ENCODE measurements at regions not wholly inside any gene's neighbourhood (a gene's known extent, or its start where the extent isn't known, plus 50 kb on each side); places are given as distances from the start of the nearest gene placed in this dataset.
"Not testable (repeated sequence)": the region's sequence is repeated elsewhere in the genome, so short reads cannot be mapped to it uniquely, and the experiment has no call there.

DNA sequence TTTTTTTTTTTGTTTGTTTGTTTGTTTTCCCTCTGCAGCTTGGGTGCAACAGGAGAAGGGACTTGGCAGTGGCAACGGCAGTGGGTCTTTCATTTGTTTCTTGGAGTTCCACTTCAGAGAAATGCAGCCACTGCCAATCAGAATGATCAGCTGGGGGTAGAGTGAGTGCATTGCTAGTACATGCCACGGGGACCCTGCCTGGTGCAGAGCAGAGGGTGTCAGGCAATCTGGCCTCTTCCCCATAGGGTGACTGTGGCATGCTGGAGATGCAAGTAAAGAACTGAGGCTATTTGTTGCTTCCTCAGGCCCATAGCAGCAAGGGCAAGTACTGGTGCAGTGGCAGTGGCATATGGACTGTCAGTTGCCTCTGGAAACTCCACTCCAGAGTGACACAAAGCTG is 1073.6 kb upstream of the EDIL3 start:
- no peak overlapping the region for H3K4me3 ChIP-seq (ENCODE audit: low read depth, low read length)
- no peak for DNase-seq (ENCODE audit: low read depth)
- TF ChIP-seq, protein P1, sequence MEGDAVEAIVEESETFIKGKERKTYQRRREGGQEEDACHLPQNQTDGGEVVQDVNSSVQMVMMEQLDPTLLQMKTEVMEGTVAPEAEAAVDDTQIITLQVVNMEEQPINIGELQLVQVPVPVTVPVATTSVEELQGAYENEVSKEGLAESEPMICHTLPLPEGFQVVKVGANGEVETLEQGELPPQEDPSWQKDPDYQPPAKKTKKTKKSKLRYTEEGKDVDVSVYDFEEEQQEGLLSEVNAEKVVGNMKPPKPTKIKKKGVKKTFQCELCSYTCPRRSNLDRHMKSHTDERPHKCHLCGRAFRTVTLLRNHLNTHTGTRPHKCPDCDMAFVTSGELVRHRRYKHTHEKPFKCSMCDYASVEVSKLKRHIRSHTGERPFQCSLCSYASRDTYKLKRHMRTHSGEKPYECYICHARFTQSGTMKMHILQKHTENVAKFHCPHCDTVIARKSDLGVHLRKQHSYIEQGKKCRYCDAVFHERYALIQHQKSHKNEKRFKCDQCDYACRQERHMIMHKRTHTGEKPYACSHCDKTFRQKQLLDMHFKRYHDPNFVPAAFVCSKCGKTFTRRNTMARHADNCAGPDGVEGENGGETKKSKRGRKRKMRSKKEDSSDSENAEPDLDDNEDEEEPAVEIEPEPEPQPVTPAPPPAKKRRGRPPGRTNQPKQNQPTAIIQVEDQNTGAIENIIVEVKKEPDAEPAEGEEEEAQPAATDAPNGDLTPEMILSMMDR (IDR thresholded peaks at IDR 0.05; ENCODE audit: control insufficient read depth, extremely low read depth, insufficient read depth): no peak

DNA sequence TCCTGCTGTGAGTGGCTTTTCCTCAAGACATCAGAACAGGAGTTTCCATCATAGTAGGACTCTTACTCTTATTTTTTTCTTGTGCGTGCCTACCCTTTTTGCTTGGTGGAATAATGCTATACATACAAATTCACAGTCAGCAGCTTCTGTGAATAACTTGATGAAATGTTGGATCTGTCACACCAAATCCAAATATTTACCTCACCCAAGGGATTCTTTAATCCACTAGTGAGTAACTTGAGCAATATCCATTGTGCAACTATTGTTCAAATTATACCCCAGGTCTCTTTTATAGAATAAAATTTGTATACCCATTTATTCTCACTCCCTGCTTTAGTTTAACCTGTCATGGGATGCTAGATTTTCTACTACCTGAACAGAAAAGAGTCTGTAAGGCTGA is 1078.3 kb upstream of the EDIL3 start:
- H3K4me3 ChIP-seq (ENCODE audit: low read depth, low read length): no peak overlapping the region
- DNase-seq (ENCODE audit: low read depth): no peak
- TF ChIP-seq, protein P1 (IDR thresholded peaks at IDR 0.05; ENCODE audit: control insufficient read depth, extremely low read depth, insufficient read depth): no peak

- H3K4me3 ChIP-seq (ENCODE audit: low read depth, low read length): no peak overlapping the region
- TF ChIP-seq, protein P1 (IDR thresholded peaks at IDR 0.05; ENCODE audit: control insufficient read depth, extremely low read depth, insufficient read depth): no peak
- DNase-seq (ENCODE audit: low read depth): no peak
These were observed 1081.7 kb upstream of the EDIL3 start for GRCh38 chr5:85466423-85466822.

- no peak overlapping the region for H3K4me3 ChIP-seq (ENCODE audit: low read depth, low read length)
- TF ChIP-seq, protein P1 (IDR thresholded peaks at IDR 0.05; ENCODE audit: control insufficient read depth, extremely low read depth, insufficient read depth): no peak
- DNase-seq (ENCODE audit: low read depth): no peak
These were observed 1088.1 kb upstream of the EDIL3 start for GRCh38 chr5:85472749-85473148.

- not testable (repeated sequence) for DNase-seq (ENCODE audit: low read depth); H3K4me3 ChIP-seq (ENCODE audit: low read depth, low read length)
These were observed 1090.5 kb upstream of the EDIL3 start for GRCh38 chr5:85475151-85475550.

- H3K4me3 ChIP-seq (ENCODE audit: low read depth, low read length): no peak overlapping the region
- TF ChIP-seq, protein P1 (IDR thresholded peaks at IDR 0.05; ENCODE audit: control insufficient read depth, extremely low read depth, insufficient read depth): no peak
- DNase-seq (ENCODE audit: low read depth): no peak
These were observed 1091.9 kb upstream of the EDIL3 start for GRCh38 chr5:85476617-85477016.

- no peak for DNase-seq (ENCODE audit: low read depth)
- TF ChIP-seq, protein P1 (IDR thresholded peaks at IDR 0.05; ENCODE audit: control insufficient read depth, extremely low read depth, insufficient read depth): no peak
- no peak overlapping the region for H3K4me3 ChIP-seq (ENCODE audit: low read depth, low read length)
These were observed 1095.2 kb upstream of the EDIL3 start for GRCh38 chr5:85479849-85480248.

Data from LNCaP clone FGC (cell line).